HG03175 (cell line): ENCODE measurements at regions not wholly inside any gene's neighbourhood (a gene's known extent, or its start where the extent isn't known, plus 50 kb on each side); places are given as distances from the start of the nearest gene placed in this dataset.

Experiments
- ATAC-seq: cut with Tn5 transposase; IDR thresholded peaks from one replicate; pipeline ENCODE4 v1.9.1; 2021; ENCODE audit warnings: mild to moderate bottlenecking, moderate library complexity; ENCODE audit not compliant: unreplicated experiment

GRCh38 chr9:8189881-8190280 lies 390.3 kb upstream of the DMAC1 start:
- no peak for ATAC-seq

GRCh38 chr9:8188723-8189407 lies 389.3 kb upstream of the DMAC1 start:
- no peak for ATAC-seq

- peak; percentile 74 for ATAC-seq
Measured at GRCh38 chr9:8186560-8186959, 387.0 kb upstream of the DMAC1 start.

GRCh38 chr9:8183618-8184017 lies 384.0 kb upstream of the DMAC1 start:
- ATAC-seq, result no peak

GRCh38 chr9:8179381-8180053 lies 379.9 kb upstream of the DMAC1 start:
- no peak for ATAC-seq

- no peak for ATAC-seq
Measured at GRCh38 chr9:8172000-8172399, 372.4 kb upstream of the DMAC1 start.

- ATAC-seq, result no peak
Measured at GRCh38 chr9:8168916-8169438, 369.4 kb upstream of the DMAC1 start.

GRCh38 chr9:8160787-8161186 lies 361.2 kb upstream of the DMAC1 start:
- no peak for ATAC-seq

- no peak for ATAC-seq
Measured at GRCh38 chr9:8158574-8158973, 359.0 kb upstream of the DMAC1 start.

- no peak for ATAC-seq
Measured at GRCh38 chr9:8157683-8158324, 358.2 kb upstream of the DMAC1 start.

DNA sequence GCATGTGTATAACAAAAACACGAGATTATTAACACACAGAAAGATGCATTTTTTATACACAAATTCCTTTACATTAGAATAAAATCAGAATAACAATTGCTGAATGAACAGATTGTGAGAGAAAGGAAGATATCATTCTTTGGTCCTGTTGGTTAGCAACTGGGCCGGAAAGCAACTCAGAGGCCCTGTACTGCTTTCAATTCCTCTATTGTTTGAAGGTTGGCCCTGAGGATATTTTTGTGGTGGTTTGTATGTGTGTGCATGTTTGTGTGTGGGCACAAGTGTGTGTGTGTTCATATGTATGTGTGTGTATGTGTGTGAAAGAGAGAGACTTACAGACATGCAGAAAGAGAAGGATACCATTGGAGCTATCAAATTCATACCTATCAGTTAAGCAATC lies 356.8 kb upstream of the DMAC1 start:
- peak; percentile 61 for ATAC-seq

GRCh38 chr9:8155706-8156105 lies 356.1 kb upstream of the DMAC1 start:
- no peak for ATAC-seq

DNA sequence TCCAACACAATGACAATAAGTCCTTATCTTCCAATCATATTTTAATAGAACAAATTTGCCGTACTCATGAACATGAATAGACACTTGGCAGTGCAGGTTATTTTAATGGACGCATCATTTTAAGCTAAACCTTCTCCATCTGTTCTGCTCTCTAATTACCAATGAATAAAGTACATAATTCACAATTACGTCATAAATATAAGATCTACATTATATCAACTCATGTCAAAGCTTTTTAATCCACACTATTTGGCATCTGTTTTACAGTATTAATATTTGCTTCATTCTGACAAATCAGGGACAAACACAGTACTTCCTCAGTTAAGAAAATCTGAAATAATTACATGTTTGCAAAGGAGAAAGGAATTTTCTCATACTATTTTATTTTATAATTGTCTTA lies 344.1 kb upstream of the DMAC1 start:
- no peak for ATAC-seq

DNA sequence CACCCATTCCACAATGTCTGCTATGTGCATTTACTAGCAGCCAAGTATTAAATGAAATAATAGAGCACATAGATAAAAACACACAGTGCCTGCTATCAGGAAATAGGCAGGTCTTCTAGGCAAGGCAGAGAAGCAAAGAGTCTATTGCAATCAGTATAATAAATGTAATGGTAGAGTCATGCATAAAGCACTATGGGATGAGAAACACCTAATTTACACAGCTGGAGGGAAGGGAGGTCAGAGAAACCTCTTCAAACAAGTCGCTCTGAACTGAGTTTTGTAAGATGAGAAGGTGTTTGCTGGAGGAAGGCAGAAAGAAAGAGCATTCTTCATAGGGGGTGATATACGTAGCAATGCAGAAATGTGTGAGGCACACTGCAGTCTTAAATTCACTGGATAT lies 341.0 kb upstream of the DMAC1 start:
- ATAC-seq, result no peak

- no peak for ATAC-seq
Measured at GRCh38 chr9:8139756-8140155, 340.2 kb upstream of the DMAC1 start.

DNA sequence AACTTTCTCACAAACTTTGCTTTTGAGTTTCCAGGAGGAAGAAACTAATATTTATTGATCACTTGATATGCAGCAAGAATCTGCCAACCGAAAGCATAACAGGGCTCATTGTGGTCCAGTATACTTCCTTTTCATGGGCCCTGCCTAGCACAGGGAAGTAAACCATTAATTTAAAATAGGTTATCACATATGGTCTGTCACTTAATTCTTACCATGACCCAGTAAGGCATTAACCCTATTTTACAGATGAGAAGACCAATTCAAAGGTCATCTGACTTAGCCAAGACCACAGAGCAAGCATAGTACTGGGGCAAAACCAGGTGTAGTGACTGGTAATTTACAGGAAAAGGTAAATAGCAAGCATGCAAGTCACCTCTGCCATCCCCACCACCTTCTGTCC lies 336.9 kb upstream of the DMAC1 start:
- peak; percentile 87 for ATAC-seq

- ATAC-seq, result no peak
Measured at GRCh38 chr9:8134635-8135034, 335.1 kb upstream of the DMAC1 start.

GRCh38 chr9:8133606-8134005 lies 334.0 kb upstream of the DMAC1 start:
- no peak for ATAC-seq

DNA sequence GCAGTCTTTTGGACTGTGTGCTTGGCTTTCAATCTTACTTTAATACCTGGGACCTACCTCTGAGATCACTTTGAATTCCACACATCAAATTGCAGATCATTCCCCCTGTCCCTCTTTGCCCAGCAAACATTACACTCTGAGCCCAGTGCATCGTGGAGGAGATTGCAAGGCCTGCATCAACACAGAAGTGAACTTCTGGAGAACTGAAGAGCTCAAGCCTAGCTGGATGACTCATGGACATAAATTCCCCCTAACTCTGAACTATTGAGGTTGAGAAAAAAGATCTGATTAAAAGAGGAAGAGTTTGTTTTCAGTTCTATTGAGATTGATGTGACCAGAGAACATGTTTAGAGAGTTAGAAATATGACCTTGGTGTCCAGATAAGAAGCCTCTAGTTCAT lies 316.0 kb upstream of the DMAC1 start:
- ATAC-seq, result no peak

GRCh38 chr9:8114826-8115225 lies 315.2 kb upstream of the DMAC1 start:
- ATAC-seq, result no peak

DNA sequence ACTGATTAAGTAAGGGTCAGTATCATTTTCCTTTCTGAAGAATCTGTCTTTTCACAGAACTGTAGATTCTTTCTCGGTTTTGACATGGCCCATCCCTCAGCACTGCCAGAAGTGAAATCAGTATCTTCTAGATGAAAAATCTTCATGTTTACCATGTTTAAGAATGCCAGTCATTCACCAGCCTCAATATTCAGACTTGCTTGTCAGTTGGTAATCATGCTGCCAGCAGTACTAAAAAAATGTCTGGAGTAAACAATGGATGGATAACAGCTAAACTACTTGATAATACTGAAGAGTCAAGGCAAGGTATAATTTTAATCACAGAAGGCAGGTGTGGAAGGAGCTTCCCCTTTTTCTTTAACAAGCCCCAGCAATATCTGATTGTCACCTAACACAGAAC lies 306.8 kb upstream of the DMAC1 start:
- no peak for ATAC-seq

GRCh38 chr9:8101607-8102006 lies 302.0 kb upstream of the DMAC1 start:
- no peak for ATAC-seq
